DND-41 (cell line): ENCODE measurements at regions not wholly inside any gene's neighbourhood (a gene's known extent, or its start where the extent isn't known, plus 50 kb on each side); places are given as distances from the start of the nearest gene placed in this dataset.

Experiments
- CTCF ChIP-seq: IDR thresholded peaks from 2 replicates; pipeline ENCODE4 v1.5.1; 2012; ENCODE audit warnings: borderline replicate concordance, low read length, moderate library complexity, mild to moderate bottlenecking; ENCODE audit not compliant: poor library complexity, severe bottlenecking; ENCODE audit errors: extremely low read depth
- EZH2 ChIP-seq: IDR thresholded peaks from 3 replicates; pipeline ENCODE4 v1.6.1; 2012; ENCODE audit warnings: borderline replicate concordance, low read depth, mild to moderate bottlenecking, moderate library complexity, low read length, inconsistent platforms; ENCODE audit not compliant: severe bottlenecking

DNA sequence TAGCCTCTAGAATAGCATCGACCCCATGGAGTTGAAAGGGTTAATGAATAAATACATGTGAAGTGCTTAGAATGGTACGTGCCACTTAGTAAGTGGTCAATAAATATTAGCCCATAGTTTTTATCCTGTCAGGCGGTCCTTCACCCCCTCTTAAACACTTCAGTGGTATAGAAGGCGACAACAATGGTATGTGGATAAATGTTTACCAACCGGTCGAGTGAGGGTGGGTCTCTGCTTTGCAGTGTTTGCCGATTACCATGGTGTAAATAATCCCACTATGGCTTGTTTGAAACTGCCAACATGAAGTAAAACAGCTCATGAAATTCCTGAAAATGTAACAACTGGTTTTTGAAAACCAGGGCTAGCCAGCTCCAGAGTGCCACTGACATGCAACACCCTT lies 541.2 kb downstream of the BUD13 start:
- TF ChIP-seq CTCF: no peak
- no peak for TF ChIP-seq EZH2
